GM12891 (cell line): ENCODE measurements at regions not wholly inside any gene's neighbourhood (a gene's known extent, or its start where the extent isn't known, plus 50 kb on each side); places are given as distances from the start of the nearest gene placed in this dataset.

Experiments used
- POLR2A ChIP-seq: IDR thresholded peaks from 2 replicates; pipeline ENCODE4 v1.6.1; 2011; ENCODE audit warnings: low read depth, low read length, control low read depth
- SPI1 ChIP-seq: IDR thresholded peaks from 2 replicates; pipeline ENCODE4 v1.6.1; 2011; ENCODE audit warnings: low read depth, low read length, control low read depth
- TAF1 ChIP-seq: IDR thresholded peaks from 2 replicates; pipeline ENCODE4 v1.6.1; 2011; ENCODE audit warnings: low read depth, low read length, control low read depth

DNA sequence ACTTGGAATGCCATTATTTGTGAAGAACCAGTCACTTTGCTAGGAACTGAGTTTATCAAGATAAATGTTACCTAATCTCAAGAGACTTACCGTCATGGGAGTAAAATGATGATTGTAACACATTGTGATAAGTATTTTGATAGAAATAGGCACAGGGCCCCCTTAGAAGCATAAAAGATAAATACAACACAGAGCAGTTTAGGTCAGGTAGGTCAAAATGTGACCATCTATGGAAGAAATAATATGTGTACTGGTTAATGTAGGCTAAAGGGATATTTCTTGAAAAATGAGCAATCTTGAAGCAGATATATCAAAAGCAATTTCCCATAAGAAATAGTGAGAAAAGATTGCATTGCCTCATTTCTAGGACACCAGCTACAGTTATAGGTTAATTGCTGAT is 1386.8 kb upstream of the ADGRL2 start:
- no peak for TF ChIP-seq POLR2A
- no peak for TF ChIP-seq TAF1
- TF ChIP-seq SPI1 = no peak
